CD4-positive, alpha-beta T cell treated with Interleukin-6 for 4 hours (primary cell): ENCODE measurements at regions not wholly inside any gene's neighbourhood (a gene's known extent, or its start where the extent isn't known, plus 50 kb on each side); places are given as distances from the start of the nearest gene placed in this dataset.
A peak's percentile ranks its signal among the peaks of the same experiment; 100 is the strongest.

Source experiments
- DNase-seq: peaks from one replicate; pipeline ENCODE4 v3.0.0-alpha.2; 2020; ENCODE audit warnings: mixed read lengths

GRCh38 chr2:64222351-64222750 is 78.1 kb upstream of the PELI1 start:
- DNase-seq: no peak

GRCh38 chr2:64223055-64223454 is 78.8 kb upstream of the PELI1 start:
- DNase-seq: no peak

GRCh38 chr2:64225491-64225890 is 81.3 kb upstream of the PELI1 start:
- no peak for DNase-seq

- DNase-seq: no peak
These were observed 82.4 kb upstream of the PELI1 start for GRCh38 chr2:64226611-64227010.

GRCh38 chr2:64227603-64228125 is 83.4 kb upstream of the PELI1 start:
- no peak for DNase-seq

GRCh38 chr2:64228126-64228678 is 84.0 kb upstream of the PELI1 start:
- peak; percentile 77 for DNase-seq

GRCh38 chr2:64228918-64229317 is 84.7 kb upstream of the PELI1 start:
- DNase-seq: no peak

- no peak for DNase-seq
These were observed 86.3 kb upstream of the PELI1 start for GRCh38 chr2:64230540-64230939.

- DNase-seq: no peak
These were observed 88.0 kb upstream of the PELI1 start for GRCh38 chr2:64232266-64232665.

GRCh38 chr2:64233376-64233922 is 89.2 kb upstream of the PELI1 start:
- no peak for DNase-seq

- no peak for DNase-seq
These were observed 89.9 kb upstream of the PELI1 start for GRCh38 chr2:64234150-64234549.

GRCh38 chr2:64234785-64235184 is 90.6 kb upstream of the PELI1 start:
- no peak for DNase-seq

GRCh38 chr2:64237266-64237665 is 93.0 kb upstream of the PELI1 start:
- DNase-seq: no peak

- no peak for DNase-seq
These were observed 94.6 kb upstream of the PELI1 start for GRCh38 chr2:64238799-64239198.

- no peak for DNase-seq
These were observed 99.1 kb upstream of the PELI1 start for GRCh38 chr2:64243081-64244036.

GRCh38 chr2:64244037-64244416 is 99.8 kb upstream of the PELI1 start:
- DNase-seq: no peak

- no peak for DNase-seq
These were observed 101.4 kb upstream of the PELI1 start for GRCh38 chr2:64245631-64246030.

- DNase-seq: no peak
These were observed 102.7 kb upstream of the PELI1 start for GRCh38 chr2:64246962-64247361.

GRCh38 chr2:64249426-64249825 is 105.2 kb upstream of the PELI1 start:
- DNase-seq: no peak

GRCh38 chr2:64250063-64250462 is 105.8 kb upstream of the PELI1 start:
- no peak for DNase-seq

- DNase-seq: no peak
These were observed 106.7 kb upstream of the PELI1 start for GRCh38 chr2:64250751-64251423.

GRCh38 chr2:64251497-64252250 is 107.5 kb upstream of the PELI1 start:
- no peak for DNase-seq
